ENCODE measurements at regions not wholly inside any gene's neighbourhood (a gene's known extent, or its start where the extent isn't known, plus 50 kb on each side); places are given as distances from the start of the nearest gene placed in this dataset.
"Not testable (repeated sequence)": the region's sequence is repeated elsewhere in the genome, so short reads cannot be mapped to it uniquely, and the experiment has no call there.

DNA sequence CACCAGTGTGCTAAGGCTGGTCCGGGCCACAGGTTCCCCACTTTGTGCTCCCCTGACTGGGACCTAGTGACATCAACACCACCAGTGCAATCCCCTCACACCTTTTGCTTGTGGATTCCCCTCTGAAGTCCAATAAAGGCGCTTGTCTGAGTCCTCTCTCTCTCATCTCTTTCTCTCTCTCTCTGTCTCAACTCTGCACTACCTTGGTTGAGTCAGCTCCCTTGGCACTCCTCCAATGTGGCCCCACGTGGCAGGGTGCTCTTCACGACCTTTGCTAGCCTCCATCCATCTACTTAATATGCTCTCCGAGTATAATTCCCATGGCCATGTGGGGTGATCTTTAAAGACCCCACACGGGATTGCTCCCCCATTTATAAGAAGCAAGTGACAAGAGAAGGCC lies 385.0 kb downstream of the CD83 start:
- DNase-seq, result no peak

DNA sequence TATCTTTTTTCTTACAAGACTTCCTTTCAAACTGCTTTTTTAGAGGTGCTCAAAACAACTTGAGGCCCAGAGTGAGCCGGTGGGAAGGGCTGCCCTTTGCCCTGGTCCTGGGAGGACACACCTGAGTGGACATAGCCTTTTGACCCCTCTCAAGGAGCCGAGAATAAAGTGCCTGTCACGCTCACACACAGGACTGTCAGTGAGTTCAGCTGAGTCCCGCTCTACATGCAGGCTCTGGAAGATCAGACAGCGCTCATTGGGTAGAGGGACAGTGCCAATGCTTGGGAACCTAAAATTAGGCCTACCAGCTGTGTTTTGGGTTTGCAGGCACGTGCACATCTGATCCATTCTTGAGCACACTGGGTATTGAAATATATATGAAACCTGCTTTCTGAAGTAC lies 387.8 kb downstream of the CD83 start:
- no peak for DNase-seq

DNA sequence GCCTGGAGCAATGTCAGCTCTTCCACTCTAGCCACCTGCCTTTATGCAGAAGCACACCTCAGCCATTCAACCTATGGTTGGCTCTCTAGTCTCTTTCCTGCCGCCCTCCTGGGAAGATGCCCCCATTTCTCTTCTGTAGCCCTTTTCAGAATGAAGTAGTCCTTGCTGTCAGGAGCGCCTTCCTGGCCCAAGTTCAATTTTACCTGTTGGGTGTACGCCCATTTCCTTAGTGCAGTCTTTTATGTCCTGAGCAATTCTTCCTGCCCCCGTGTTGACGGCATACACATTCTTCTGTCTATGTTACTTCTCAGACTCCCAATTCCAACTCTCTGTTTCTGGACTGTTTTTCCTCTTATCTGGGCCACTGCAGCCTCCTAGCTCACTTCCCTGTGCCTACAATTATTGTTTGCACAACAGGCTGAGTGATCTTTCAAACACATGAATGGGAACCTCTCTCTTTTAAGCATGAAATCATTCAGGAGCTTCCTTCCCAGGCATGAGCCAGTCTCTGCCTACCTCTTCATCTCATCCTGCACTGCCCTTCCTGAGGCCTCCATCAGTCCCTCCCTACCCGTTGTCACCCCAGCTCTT lies 389.2 kb downstream of the CD83 start:
- DNase-seq, result no peak

DNA sequence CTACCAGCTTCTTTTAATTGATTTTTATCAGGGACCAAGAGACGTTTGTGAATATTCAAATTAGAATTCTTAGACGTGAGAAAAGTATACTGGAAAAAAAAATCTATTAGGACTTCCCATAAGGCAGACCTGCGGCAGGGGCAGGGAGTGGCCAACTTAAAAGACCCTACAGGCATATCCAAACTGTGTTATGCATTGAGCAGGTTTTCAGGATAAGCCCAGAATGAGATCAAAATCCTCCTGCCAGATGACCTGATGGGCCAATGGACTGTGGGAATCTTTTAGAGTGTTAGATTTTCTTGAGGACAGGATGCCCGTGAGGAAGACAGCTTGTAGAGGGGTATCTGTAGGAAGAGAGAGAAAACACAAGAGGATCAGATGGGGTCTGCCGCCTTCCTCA lies 391.5 kb downstream of the CD83 start:
- no peak for DNase-seq

DNA sequence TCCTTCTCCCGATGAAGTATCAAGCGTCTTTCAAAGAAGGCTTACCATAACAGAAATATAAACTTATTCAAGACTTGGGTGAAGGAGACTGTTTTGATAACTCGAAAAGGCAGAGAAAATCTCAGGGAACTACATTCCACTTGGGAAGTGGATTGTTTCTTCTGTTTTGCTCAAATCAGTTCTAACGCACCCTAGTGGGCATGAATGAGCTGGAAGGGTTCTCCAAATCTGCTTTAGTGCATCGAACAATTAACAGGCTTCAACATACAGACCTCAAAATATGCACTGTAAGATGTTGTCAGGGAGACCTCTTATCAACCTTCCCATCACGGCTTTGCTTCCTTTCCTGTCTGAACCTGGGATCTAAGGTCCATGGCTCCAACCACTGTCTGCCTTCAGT lies 392.5 kb downstream of the CD83 start:
- DNase-seq, result no peak

DNA sequence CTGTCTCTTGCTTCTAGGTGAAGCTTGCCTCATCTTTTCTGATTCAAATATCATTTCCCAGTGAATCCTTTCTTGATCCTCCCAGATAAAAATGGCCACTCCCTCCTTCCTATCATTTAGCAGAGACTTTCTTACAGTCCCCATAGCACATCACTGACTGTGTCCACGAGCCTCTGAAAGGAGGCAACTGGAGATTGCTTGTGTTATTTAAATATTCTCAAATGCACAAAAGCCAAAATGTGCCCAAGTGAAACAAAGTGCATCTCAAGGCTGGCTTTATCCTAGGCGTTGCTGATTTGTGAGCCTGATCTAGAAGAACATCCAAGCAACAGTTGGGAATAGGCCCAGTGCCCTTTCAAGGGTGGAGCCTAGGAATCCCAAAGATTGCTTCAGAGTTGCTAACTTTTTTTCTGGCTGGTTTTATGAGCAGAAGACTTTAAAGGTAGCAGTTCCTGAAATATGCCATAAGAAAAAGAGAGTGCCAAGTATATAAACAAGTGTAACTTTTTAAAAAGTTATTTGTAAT lies 393.6 kb downstream of the CD83 start:
- no peak for DNase-seq

DNA sequence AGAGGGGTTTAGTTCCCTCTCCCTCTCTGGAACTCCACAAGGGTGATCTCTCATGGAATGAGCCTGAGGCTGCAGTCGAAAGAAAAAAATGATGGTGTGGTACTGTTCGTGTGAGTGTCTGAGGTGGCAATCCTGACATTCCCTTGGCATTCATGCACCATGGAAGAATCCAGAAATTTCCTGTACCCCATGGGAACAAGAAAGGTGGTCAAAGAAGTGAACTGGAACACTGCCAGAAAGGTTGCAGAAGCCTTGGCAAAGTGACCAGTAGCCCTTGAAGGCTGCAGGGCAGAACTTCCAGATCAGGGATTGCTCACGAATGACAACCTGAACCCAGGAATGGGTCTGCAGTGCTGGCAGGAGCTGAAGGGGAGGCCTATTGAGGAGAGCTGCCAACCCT lies 394.7 kb downstream of the CD83 start:
- no peak for DNase-seq

DNA sequence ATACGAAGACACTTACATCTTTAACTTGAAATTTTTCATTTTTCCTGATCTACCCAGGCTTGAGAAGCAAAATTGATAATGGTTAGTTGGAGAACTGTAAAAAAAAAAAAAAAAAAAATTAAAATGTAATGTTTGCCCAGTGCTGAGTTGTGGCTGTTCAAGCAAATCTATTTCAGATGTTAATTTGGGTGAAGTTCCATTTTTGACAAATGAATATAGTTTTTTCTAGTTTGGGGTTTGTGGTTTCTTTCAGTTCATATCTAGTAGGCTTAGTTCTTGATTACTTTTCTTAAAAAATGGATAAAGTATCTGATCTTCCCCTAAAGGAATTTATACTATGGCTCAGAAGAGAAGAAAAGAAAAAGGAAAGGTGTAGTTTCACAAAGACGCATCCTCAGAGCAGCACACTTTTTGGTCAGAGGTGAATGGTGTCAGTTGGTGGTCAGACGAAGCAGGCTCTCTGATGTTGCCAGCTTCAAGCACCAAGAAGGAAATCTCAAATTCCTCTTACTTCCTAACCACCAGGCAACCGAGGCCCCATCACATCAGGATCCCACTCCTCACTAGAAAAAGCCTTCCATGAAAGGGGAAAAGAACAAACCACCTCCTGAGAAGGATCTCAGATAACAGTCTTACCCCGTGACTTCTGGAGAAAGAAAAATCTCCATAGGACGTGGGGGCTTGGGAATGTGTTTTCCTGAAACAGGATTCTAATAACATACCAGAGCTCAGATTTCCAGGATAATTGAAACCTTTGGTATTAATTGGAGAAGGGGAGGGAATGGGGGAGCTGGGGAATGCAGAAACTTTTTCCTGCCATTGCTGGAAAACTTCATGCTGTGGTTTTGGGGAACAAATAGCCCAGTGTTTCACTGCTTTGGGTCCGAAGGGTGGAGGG lies 396.2 kb downstream of the CD83 start:
- DNase-seq, result no peak

DNA sequence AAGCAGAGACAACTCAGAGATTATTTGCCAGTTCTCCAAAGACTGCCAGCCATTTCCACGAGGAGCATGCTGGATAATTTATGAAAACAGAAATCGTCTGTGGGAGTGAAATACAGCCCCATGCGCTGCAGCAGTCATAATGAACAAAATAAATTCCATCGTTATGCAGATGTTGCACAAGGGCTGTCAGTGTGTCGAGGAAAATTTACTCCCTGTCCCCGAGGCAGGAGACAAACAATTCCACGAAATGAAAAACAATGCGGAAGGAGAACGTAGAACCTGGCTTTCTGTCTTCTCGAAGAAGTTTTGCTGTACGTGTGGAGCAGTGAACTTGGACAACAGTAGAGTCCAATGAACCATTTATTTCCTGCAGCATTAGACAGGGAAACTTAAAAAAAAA lies 399.4 kb downstream of the CD83 start:
- no peak for DNase-seq

DNA sequence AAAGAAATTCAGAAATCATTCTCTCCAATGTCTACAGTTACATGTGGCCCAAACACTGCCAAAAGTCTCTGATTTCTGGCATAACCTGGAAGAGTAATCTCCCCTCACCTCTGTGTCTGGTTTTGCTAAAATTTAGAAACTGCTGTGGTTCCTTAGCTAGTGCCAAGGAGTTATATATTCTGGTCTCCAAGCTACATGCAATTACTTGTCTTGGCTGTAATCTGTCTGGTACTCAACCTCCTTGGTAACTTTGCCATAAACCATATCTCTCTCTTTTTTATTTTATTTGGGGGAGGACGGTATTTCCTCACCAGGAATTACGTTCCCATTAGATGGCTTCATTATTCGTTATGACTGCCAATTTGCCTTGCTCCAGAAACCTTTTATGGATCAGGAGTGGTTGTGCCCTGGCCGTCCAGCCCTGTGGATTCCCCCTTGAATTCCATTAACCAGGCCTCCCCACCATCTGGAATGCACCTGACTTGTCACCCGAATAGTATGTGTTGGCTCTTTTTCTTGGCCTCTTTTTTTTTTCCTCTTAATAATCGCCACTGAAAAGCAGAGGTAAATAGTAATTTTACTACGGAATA lies 400.0 kb downstream of the CD83 start:
- no peak for DNase-seq

DNA sequence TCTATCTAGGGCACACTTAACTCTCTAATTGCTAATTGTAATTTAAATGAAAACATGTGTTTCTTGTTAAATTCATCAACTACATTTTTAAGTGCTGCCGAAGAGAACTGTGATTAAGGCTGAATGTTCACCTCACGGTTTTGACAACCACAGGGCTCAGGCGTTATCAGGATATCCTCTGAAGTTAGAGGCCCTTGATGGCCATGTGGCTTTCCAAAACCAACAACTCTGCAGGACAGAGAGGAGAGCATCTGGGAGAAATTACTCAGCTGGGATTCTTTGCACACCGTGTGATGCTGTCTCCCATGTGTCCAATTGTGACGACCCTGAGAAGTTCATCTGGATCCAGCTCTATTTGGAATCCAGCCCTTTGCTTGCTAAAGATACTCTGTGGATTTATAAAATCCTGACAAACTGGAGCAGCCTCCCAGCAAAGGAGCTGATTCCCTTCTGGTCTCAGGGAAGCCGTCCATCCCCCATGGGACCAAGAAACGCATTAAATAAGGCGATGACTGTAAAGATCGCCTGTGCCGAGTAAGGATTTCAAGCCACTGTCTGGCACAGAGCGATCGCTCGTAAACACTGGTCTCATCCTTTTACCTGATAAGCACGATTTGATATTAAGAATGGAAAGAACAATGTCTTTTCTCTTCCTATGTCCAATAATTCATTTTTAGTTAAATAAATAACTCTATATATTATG lies 401.1 kb downstream of the CD83 start:
- DNase-seq, result no peak

DNA sequence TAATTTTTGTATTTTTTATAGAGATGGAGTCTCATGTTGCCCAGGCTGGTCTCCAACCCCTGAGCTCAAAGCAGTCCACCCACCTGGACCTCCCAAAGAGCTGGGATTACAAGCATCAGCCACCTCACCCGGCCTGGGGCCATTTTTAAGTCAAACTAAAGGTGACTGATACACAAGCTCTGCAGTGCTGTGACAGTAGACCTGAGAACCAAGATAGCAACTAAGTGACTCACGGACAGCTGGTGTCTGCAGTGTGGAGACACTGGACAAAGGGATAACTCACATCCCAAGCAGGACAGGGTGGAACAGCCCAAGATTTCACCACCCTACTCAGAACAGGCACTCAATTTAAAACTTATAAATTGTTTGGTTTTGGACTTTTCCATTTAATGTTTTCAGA lies 402.5 kb downstream of the CD83 start:
- no peak for DNase-seq

DNA sequence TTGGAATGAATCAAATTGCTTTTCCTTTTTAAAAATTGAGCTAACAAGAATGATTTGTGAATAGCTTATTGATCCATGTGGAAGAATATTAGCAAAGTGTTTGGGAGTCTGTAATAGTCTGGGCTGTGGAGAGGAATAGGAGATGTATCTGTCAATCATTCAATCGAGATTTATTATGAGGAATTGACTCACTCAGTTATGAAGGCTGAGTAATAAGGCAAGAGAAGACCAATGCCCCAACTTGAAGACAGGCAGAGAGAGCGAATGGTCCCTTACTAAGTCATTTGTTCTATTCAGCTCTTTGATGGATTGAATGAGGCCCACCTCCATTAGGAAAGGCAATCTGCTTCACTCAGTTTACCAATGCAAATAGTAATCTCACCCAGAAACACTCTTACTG lies 403.0 kb downstream of the CD83 start:
- no peak for DNase-seq

DNA sequence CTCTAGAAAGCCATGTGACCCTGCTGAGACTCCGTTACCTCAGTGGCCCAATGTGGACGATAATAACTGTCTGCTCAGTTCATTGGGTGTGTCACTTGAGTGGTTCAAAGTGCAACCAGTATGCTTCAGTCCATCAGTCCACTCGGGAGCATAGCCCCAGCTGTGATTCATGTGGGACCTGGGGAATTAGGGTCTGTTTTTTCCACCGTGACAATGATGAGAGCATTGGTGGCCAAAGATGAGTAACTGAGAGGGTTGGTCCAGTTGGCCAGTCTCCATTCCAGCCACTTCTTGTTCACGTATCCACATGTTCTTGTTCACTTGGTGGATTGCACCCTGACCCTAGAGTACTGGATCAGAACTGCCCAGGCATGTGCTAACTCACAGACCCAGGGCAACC lies 403.6 kb downstream of the CD83 start:
- no peak for DNase-seq

DNA sequence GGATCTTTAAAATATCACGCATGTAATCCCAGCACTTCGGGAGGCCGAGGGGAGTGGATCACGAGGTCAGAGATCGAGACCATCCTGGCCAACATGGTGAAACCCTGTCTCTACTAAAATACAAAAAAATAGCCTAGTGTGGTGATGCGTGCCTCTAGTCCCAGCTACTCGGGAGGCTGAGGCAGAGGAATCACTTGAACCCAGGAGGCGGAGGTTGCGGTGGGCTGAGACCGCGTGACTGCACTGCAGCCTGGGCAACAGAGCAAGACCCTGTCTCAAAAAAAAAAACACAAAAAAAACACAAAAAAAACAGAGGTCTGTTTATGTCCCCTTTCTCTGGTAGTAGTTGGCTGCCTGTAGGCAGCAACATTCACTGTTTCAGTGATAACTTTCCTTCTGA lies 404.3 kb downstream of the CD83 start:
- DNase-seq, result not testable (repeated sequence)

DNA sequence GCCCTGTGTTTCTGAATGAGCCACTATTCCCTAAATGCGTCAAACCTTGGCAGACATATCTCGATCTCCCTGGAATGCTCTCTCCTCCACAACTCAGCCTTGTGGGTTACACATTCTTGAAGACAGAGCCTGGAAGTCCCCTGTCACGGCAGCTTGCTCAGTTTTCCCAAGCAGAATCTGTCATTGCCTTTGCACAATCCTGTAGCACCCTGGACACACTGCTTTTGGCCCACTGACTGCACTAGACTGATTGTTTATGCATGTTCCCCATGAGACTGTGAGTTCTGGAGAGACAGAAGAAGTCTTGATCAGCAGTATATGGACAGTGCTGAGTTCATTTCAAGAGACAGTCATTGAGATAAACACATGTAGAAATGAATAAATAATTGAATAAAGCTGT lies 406.7 kb downstream of the CD83 start:
- DNase-seq, result no peak

DNA sequence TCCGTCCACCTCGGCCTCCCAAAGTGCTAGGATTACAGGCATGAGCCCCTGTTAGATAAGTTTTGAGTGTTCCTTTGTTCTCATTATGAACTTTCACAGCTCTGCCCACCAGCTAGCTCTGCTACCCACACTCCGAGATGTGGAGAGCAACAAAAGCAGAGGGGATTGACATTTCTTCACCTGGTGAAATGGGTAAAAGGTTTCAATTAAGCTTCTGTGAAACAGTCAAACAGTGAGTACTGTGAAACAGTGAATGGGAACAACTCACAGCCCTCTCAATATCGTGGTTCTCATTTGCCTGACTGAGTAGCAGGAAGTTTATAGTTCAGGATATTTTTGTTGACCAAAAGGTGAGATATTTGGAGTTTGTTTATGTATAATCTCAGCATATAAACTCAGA lies 412.8 kb downstream of the CD83 start:
- DNase-seq, result no peak

DNA sequence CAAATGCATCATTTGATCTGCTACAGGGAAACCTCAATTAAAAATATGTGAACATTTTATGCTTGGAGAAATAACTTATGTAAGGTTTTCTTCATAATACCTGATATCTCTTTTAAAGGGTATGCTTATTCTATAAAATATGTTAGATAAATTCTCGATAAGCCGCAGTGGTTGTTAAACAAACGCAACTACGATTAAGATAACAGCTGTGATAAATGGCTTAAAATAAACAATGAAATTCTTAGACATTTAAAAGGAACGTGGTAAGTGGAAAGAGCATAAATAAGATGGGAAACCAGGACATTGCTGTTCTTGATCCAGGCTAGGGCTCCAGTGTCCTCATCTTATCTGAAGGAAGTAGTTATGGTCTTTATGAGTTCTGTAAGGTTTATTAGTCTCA lies 415.9 kb downstream of the CD83 start:
- DNase-seq, result no peak

DNA sequence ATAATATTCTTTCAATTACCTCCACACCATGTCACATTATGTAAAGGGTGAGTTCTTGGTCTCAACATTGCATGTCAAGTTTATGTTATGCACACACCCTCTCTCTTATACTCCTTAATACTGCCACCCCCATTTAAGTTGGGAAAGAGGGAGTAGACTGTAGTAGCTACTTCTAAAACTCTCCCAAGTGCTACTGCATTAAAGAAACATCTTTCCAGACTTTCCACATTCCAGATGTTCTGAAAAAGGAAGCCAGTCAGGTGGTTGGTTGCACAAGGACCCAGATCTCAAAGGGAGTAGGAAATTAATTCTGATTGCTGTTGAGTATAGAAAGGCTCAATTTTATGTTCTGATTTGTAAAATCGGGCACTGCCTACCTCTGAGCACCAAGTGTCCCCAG lies 419.5 kb downstream of the CD83 start:
- DNase-seq, result no peak

DNA sequence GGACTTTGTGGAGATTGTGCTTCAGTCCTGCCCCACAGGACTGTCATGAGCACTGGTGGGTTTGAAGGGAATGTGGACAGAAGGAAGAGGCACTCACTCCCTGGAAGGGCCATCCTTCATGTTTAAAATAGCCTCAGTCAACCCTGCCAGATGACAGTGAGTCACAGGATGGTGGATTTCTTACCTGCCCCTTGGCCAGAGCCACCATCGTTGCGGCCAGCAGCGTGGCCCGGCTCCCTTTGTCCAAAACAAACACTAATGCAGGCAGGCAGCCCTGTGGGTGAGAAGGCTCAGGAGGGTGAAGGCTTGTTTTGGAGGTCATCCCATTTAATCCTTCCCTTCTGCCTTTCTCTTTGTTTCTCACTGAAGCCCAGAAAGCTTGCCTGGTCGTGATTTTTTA lies 422.7 kb downstream of the CD83 start:
- DNase-seq, result no peak

DNA sequence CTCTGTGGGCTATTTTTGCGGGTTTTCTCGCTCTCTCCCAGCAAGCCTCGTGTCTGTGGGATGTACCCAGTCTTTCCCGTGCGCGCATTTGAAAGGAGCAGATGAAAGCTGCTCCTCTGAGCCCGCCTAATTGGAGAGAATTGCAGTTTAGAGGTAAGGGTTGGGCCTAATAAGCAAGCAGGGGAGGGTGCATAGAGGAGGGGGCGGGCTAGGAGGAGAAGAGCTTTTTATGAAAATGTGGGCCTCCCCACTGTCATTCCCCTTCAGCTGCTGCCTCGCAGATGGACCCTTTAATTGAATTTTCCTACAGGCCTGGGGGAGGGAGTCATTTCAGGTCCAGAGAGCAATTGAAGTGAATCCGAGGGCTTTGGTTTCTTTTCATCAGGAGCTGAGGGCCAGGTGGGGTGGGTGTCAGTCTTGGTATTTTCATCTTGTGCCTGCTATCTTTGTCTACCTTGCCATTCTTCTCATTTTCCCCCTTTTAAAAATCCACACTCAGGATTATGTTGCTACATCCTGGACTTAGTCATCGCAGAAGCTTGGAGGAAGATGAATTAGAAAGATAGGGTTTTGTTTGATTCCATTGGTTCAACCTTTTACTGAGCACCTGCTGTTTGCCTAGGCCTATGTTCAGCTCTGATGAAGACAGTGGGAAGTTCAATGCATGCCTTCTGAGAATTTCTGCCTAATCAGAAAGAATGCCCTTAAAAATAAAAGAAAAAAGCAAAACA lies 423.4 kb downstream of the CD83 start:
- no peak for DNase-seq

DNA sequence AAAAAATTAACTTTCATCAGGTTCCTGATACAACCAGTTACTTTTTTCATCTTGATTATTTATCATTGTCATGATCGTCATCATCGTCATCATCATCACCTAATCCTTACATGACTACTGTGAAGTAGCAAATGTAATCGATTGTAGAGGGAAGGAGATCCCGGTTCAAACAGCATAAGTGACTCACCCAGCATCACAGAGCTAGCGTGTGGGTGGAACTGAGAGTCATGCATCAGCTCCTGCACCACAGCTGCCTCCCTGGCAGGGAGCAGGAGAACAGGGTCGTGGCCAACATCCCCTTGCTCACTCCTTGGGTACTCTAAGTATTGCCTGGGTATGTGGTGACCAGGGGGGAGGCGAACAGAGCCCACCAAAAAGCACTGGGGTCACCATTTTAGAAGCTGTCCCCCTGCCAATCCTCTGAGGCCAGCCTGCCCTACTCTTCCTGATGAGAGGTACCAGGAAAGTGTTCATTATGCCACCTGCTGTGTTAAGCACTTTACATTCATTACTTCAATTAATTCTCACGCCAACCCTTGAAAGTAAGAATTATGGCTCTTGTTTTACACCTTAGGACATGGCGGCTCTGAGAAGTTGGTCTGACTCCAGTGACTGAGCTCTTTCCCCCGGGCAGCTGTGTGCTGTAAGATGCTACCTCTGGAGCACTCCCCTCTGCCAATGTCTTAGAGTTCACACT lies 425.2 kb downstream of the CD83 start:
- DNase-seq, result no peak
